Right ventricle myocardium inferior (tissue), 1 donor: ENCODE measurements at regions not wholly inside any gene's neighbourhood (a gene's known extent, or its start where the extent isn't known, plus 50 kb on each side); places are given as distances from the start of the nearest gene placed in this dataset.

Source experiments
- ATAC-seq: fragments of 200-7000 bp; cut with Tn5 transposase; one replicate; pipeline ENCODE4 v1.9.1; 2020; ENCODE audit warnings: mild to moderate bottlenecking, moderate library complexity
- DNase-seq: peaks from one replicate; pipeline ENCODE4 v3.0.0; 2021; ENCODE audit errors: missing footprints
- intact Hi-C: fragments of 100-400 bp; cut with DNase I; formaldehyde crosslinking; loops from one replicate; pipeline ENCODE4 v1.11.0; 2022
- donor health status: DM: no; HTN: yes; CAD: no; lungs with severe emphysema.

- intact Hi-C loops: loop anchor here (10.0 kb wide), 1 partner anchor 1055 kb away; no protein-coding TSS in a partner anchor
- ATAC-seq (no peak), DNase-seq (no peak)
Measured at GRCh38 chr5:174409971-174410370, 314.4 kb upstream of the MSX2 start.

- intact Hi-C loops: loop anchor here (10.0 kb wide), 1 partner anchor 1054 kb away; no protein-coding TSS in a partner anchor
- no peak for DNase-seq
- ATAC-seq: peak; percentile 34
Measured at GRCh38 chr5:174410716-174411478, 313.5 kb upstream of the MSX2 start.

GRCh38 chr5:174411479-174411819 is 312.9 kb upstream of the MSX2 start:
- DNase-seq (no peak), ATAC-seq (no peak)
- intact Hi-C loops: loop anchor here (10.0 kb wide), 1 partner anchor 1053 kb away; no protein-coding TSS in a partner anchor

GRCh38 chr5:174412374-174412773 is 312.0 kb upstream of the MSX2 start:
- DNase-seq (no peak), ATAC-seq (no peak)
- intact Hi-C loops: loop anchor here (10.0 kb wide), 1 partner anchor 1052 kb away; no protein-coding TSS in a partner anchor

GRCh38 chr5:174412941-174413340 is 311.4 kb upstream of the MSX2 start:
- ATAC-seq: no peak
- DNase-seq: no peak
- intact Hi-C loops: loop anchor here (10.0 kb wide), 1 partner anchor 1052 kb away; no protein-coding TSS in a partner anchor

GRCh38 chr5:174413567-174414314 is 310.6 kb upstream of the MSX2 start:
- DNase-seq (no peak), ATAC-seq (peak; percentile 59)
- intact Hi-C loops: loop anchor here (10.0 kb wide), 1 partner anchor 1051 kb away; no protein-coding TSS in a partner anchor

GRCh38 chr5:174414315-174414710 is 310.1 kb upstream of the MSX2 start:
- ATAC-seq (no peak), DNase-seq (no peak)
- intact Hi-C loops: loop anchor here (10.0 kb wide), 1 partner anchor 1050 kb away; no protein-coding TSS in a partner anchor

- intact Hi-C loops: loop anchor here (1.0 to 10.0 kb wide), 4 partner anchors 92 to 1046 kb away; no protein-coding TSS in a partner anchor
- peak; percentile 36 for ATAC-seq
- no peak for DNase-seq
Measured at GRCh38 chr5:174418809-174419539, 305.4 kb upstream of the MSX2 start.

- peak; percentile 88 for DNase-seq
- ATAC-seq: peak; percentile 90
- intact Hi-C loops: loop anchor here (1.0 to 10.0 kb wide), 5 partner anchors 92 to 1045 kb away; no protein-coding TSS in a partner anchor
Measured at GRCh38 chr5:174419540-174420132, 304.7 kb upstream of the MSX2 start.

- intact Hi-C loops: loop anchor here (5.0 kb wide), 1 partner anchor 516 kb away; no protein-coding TSS in a partner anchor
- no peak for DNase-seq
- no peak for ATAC-seq
Measured at GRCh38 chr5:174420651-174421407, 303.6 kb upstream of the MSX2 start.

- intact Hi-C loops: loop anchor here (5.0 kb wide), 1 partner anchor 516 kb away; no protein-coding TSS in a partner anchor
- ATAC-seq (no peak), DNase-seq (no peak)
Measured at GRCh38 chr5:174421408-174421805, 303.0 kb upstream of the MSX2 start.

GRCh38 chr5:174423558-174423957 is 300.8 kb upstream of the MSX2 start:
- no peak for DNase-seq
- intact Hi-C loops: loop anchor here (5.0 kb wide), 1 partner anchor 514 kb away; no protein-coding TSS in a partner anchor
- no peak for ATAC-seq

- DNase-seq (no peak), ATAC-seq (no peak)
- intact Hi-C loops: loop anchor here (5.0 kb wide), 1 partner anchor 513 kb away; no protein-coding TSS in a partner anchor
Measured at GRCh38 chr5:174424219-174425053, 299.9 kb upstream of the MSX2 start.

GRCh38 chr5:174425271-174425963 is 299.0 kb upstream of the MSX2 start:
- DNase-seq (no peak), ATAC-seq (no peak)
- intact Hi-C loops: no loop called here

- DNase-seq: no peak
- ATAC-seq: no peak
- intact Hi-C loops: no loop called here
Measured at GRCh38 chr5:174425964-174426290, 298.5 kb upstream of the MSX2 start.

- intact Hi-C loops: no loop called here
- ATAC-seq (no peak), DNase-seq (no peak)
Measured at GRCh38 chr5:174426388-174426787, 298.0 kb upstream of the MSX2 start.
